ENCODE measurements at regions not wholly inside any gene's neighbourhood (a gene's known extent, or its start where the extent isn't known, plus 50 kb on each side); places are given as distances from the start of the nearest gene placed in this dataset.

- TF ChIP-seq FOXP2 (optimal IDR thresholded peaks at IDR 0.05; ENCODE audit: borderline replicate concordance, extremely low read depth, extremely low read length, insufficient read depth) (no peak), REST (IDR thresholded peaks at IDR 0.05; ENCODE audit: insufficient read depth in 1 of 2, low read depth in 2 of 2, low read length in 2 of 2) (no peak), TAF1 (IDR thresholded peaks at IDR 0.05; ENCODE audit: borderline replicate concordance, insufficient read depth, low read length) (no peak), SIN3A (IDR thresholded peaks at IDR 0.05; ENCODE audit: borderline replicate concordance, insufficient read depth, low read length) (no peak), POLR2AphosphoS5 (IDR thresholded peaks at IDR 0.05; ENCODE audit: low read depth, low read length) (no peak)
Observed at GRCh38 chr15:25990220-25990619, 127.1 kb upstream of the ATP10A start.

- no peak for TF ChIP-seq FOXP2 (optimal IDR thresholded peaks at IDR 0.05; ENCODE audit: borderline replicate concordance, extremely low read depth, extremely low read length, insufficient read depth)
- no peak for TF ChIP-seq REST (IDR thresholded peaks at IDR 0.05; ENCODE audit: insufficient read depth in 1 of 2, low read depth in 2 of 2, low read length in 2 of 2)
- no peak for TF ChIP-seq POLR2AphosphoS5 (IDR thresholded peaks at IDR 0.05; ENCODE audit: low read depth, low read length)
- no peak for TF ChIP-seq TAF1 (IDR thresholded peaks at IDR 0.05; ENCODE audit: borderline replicate concordance, insufficient read depth, low read length)
- TF ChIP-seq SIN3A (IDR thresholded peaks at IDR 0.05; ENCODE audit: borderline replicate concordance, insufficient read depth, low read length), result no peak
Observed at GRCh38 chr15:25989327-25989726, 126.2 kb upstream of the ATP10A start.

- no peak for TF ChIP-seq REST (IDR thresholded peaks at IDR 0.05; ENCODE audit: insufficient read depth in 1 of 2, low read depth in 2 of 2, low read length in 2 of 2)
Observed at GRCh38 chr15:25987638-25988037, 124.5 kb upstream of the ATP10A start.

- TF ChIP-seq SIN3A (IDR thresholded peaks at IDR 0.05; ENCODE audit: borderline replicate concordance, insufficient read depth, low read length) (no peak), REST (IDR thresholded peaks at IDR 0.05; ENCODE audit: insufficient read depth in 1 of 2, low read depth in 2 of 2, low read length in 2 of 2) (no peak)
Observed at GRCh38 chr15:25985165-25985564, 122.0 kb upstream of the ATP10A start.

- TF ChIP-seq REST (IDR thresholded peaks at IDR 0.05; ENCODE audit: insufficient read depth in 1 of 2, low read depth in 2 of 2, low read length in 2 of 2), result no peak
- TF ChIP-seq POLR2AphosphoS5 (IDR thresholded peaks at IDR 0.05; ENCODE audit: low read depth, low read length), result no peak
- TF ChIP-seq SIN3A (IDR thresholded peaks at IDR 0.05; ENCODE audit: borderline replicate concordance, insufficient read depth, low read length), result no peak
- TF ChIP-seq FOXP2 (optimal IDR thresholded peaks at IDR 0.05; ENCODE audit: borderline replicate concordance, extremely low read depth, extremely low read length, insufficient read depth), result no peak
- TF ChIP-seq TAF1 (IDR thresholded peaks at IDR 0.05; ENCODE audit: borderline replicate concordance, insufficient read depth, low read length), result no peak
Observed at GRCh38 chr15:25982736-25983135, 119.6 kb upstream of the ATP10A start.
